Astrocyte (in vitro differentiated cells and primary cell): ENCODE measurements at regions not wholly inside any gene's neighbourhood (a gene's known extent, or its start where the extent isn't known, plus 50 kb on each side); places are given as distances from the start of the nearest gene placed in this dataset.

ENCODE experiments used
- CTCF ChIP-seq: IDR thresholded peaks from 2 replicates; pipeline ENCODE4 v1.5.1; 2011; ENCODE audit warnings: low read depth, mild to moderate bottlenecking, inconsistent platforms, low read length, moderate library complexity; ENCODE audit not compliant: insufficient read depth
- EZH2 ChIP-seq: IDR thresholded peaks from 2 replicates; pipeline ENCODE4 v1.6.1; 2012; ENCODE audit warnings: mild to moderate bottlenecking, low read length, inconsistent platforms; ENCODE audit not compliant: insufficient read depth

DNA sequence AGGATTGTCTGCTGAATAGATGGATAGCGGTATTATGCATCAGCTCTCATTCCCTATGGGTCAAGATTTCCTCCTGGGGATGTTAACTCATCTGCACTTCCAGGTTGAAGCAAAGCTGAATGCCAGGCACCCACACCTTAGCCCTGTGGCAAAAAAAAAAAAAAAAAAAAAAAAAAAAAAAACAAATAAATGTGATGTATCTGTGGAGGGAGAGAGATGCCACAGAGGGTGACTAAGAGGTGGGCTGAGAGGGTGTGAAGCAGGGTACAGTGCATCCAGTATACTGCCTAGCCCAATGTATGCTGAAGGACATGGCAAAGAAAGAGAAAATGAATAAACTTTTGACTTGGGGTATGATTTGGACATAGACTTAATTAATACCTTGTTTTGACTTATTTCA, 91.4 kb downstream of the COPS8 start:
- TF ChIP-seq CTCF = no peak
- no peak for TF ChIP-seq EZH2
